ENCODE measurements at regions not wholly inside any gene's neighbourhood (a gene's known extent, or its start where the extent isn't known, plus 50 kb on each side); places are given as distances from the start of the nearest gene placed in this dataset.

- no peak for DNase-seq
- H2BK15ac ChIP-seq (ENCODE audit: low read depth, low read length) = no peak overlapping the region
- WGBS (ENCODE audit: extremely low coverage, insufficient read length, low lambda C conversion rate) = no CpG with 5 or more reads among the region's 5 CpGs
Observed at GRCh38 chr7:12004581-12004980, 172.6 kb upstream of the THSD7A start.

More at GRCh38 chr7:12004581-12004980, 172.6 kb upstream of the THSD7A start:
- Histone ChIP-seq H3K56ac (ENCODE audit: insufficient read length, low read depth, low read length) (no peak overlapping the region), H3T11ph (ENCODE audit: low read length) (no peak overlapping the region), H4K8ac (replicated peaks; ENCODE audit: insufficient read length, low read depth, low read length) (no peak overlapping the region), H3K14ac (ENCODE audit: insufficient read depth, low read length) (no peak overlapping the region), H3K27me3 (ENCODE audit: insufficient read depth, low read length) (no peaks in the 10 kb centered on the region), H3K18ac (ENCODE audit: insufficient read length, low read depth, low read length) (no peak overlapping the region), H3K4ac (ENCODE audit: low read depth, low read length) (no peak overlapping the region), H4K20me1 (ENCODE audit: control insufficient read depth, insufficient read depth, insufficient read length) (no peaks in the 10 kb centered on the region), H4K91ac (ENCODE audit: insufficient read length, low read depth, low read length) (no peak overlapping the region), H3K79me2 (ENCODE audit: insufficient read depth, low read length) (no peaks in the 10 kb centered on the region), H3K23ac (ENCODE audit: insufficient read length, low read depth, low read length) (no peak overlapping the region), H3K4me1 (ENCODE audit: insufficient read depth, low read length) (no peaks in the 10 kb centered on the region), H3K9me3 (ENCODE audit: control insufficient read depth, low read depth, low read length) (no peaks in the 10 kb centered on the region), H2AK5ac (ENCODE audit: insufficient read length, low read length) (no peak overlapping the region), H2BK12ac (ENCODE audit: insufficient read length, low read depth, low read length) (no peak overlapping the region), H3K4me2 (ENCODE audit: insufficient read depth, insufficient read length, low read length) (no peak overlapping the region), H2BK20ac (ENCODE audit: low read depth, low read length, poor library complexity, severe bottlenecking) (no peak overlapping the region), H2AFZ (ENCODE audit: low read length) (no peak overlapping the region), H3K23me2 (ENCODE audit: insufficient read length, low read depth, low read length, poor library complexity, severe bottlenecking) (no peaks in the 10 kb centered on the region), H3K79me1 (ENCODE audit: insufficient read depth, low read depth, low read length, poor library complexity, severe bottlenecking) (no peaks in the 10 kb centered on the region), H2BK5ac (ENCODE audit: insufficient read length, low read length) (no peak overlapping the region), H4K5ac (ENCODE audit: insufficient read length, low read depth, low read length) (no peak overlapping the region), H3K27ac (ENCODE audit: insufficient read length, low read depth, low read length) (no peak overlapping the region), H3K9ac (ENCODE audit: extremely low read depth, insufficient read length, low read length) (no peak overlapping the region), H2BK120ac (ENCODE audit: low read depth, low read length, poor library complexity, severe bottlenecking) (no peak overlapping the region)
- Mint-ChIP-seq H3K9me3 (no peaks in the 10 kb centered on the region), H3K27me3 (ENCODE audit: low read depth) (no peaks in the 10 kb centered on the region), H3K36me3 (ENCODE audit: insufficient read depth in 1 of 3, low read depth in 3 of 3) (no peaks in the 10 kb centered on the region), H3K4me1 (peaks cover 0 to 5% of the 10 kb centered on the region in 2 experiments; a peak in 2 of 4 replicates), H3K27ac (no peak overlapping the region), H3K4me3 (no peak overlapping the region)
- no peak for TF ChIP-seq CTCF (conservative IDR thresholded peaks at IDR 0.05)

Data from H9 (cell line).